Progenitor cell of endocrine pancreas (in vitro differentiated cells): ENCODE measurements at regions not wholly inside any gene's neighbourhood (a gene's known extent, or its start where the extent isn't known, plus 50 kb on each side); places are given as distances from the start of the nearest gene placed in this dataset.

Experiments used
- DNase-seq: peaks from one replicate; pipeline ENCODE4 v3.0.0; 2021; ENCODE audit warnings: low spot score; ENCODE audit not compliant: unreplicated experiment
- H3K27ac Mint-ChIP-seq: 2 replicates; pipeline ENCODE4 v1.8.0; 2021; ENCODE audit warnings: mild to moderate bottlenecking, moderate library complexity, mixed read lengths
- H3K27me3 Mint-ChIP-seq: 2 replicates; pipeline ENCODE4 v1.8.0; 2021; ENCODE audit warnings: mixed read lengths
- H3K36me3 Mint-ChIP-seq: 2 replicates; pipeline ENCODE4 v1.8.0; 2022; ENCODE audit warnings: mixed read lengths; ENCODE audit not compliant: insufficient read depth
- H3K4me1 Mint-ChIP-seq: 2 replicates; pipeline ENCODE4 v1.8.0; 2021; ENCODE audit warnings: low read depth, mixed read lengths
- H3K4me3 Mint-ChIP-seq: 2 replicates; pipeline ENCODE4 v1.8.0; 2021; ENCODE audit warnings: low read depth, mild to moderate bottlenecking, moderate library complexity, mixed read lengths
- H3K9me3 Mint-ChIP-seq: 2 replicates; pipeline ENCODE4 v1.8.0; 2021; ENCODE audit warnings: low read depth, mixed read lengths
- TF ChIP-seq, protein P1 (sequence below): fragments of 200-600 bp; sonication (generic); IDR thresholded peaks from one replicate; pipeline ENCODE4 v1.5.0; 2021; ENCODE audit warnings: antibody characterized with exemption, mild to moderate bottlenecking; ENCODE audit not compliant: unreplicated experiment

DNA sequence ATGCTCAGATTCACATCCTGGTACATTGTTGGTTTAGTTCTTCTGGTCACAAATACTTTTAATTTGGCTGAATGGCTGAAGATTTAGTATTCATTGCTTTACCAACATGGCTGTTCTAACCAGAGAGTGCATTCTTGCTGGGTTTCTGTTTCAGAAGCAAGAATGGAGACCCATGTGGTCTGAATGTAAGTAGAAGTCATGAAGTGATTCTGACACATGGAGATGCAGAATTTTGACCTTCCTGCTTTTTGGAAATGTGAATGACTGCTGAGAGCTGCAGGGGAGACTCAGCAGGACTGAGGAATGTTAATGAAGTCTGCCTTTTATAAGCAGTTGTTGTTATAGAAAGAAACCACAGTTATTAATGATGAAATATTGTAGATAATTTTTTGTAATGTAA, 576.1 kb upstream of the MARCKS start:
- Mint-ChIP-seq H3K36me3 (peaks cover 1% of the 10 kb centered on the region), H3K27me3 (no peaks in the 10 kb centered on the region), H3K27ac (no peak overlapping the region), H3K4me1 (no peaks in the 10 kb centered on the region), H3K4me3 (no peak overlapping the region), H3K9me3 (peaks cover 10% of the 10 kb centered on the region)
- DNase-seq, result no peak
- TF ChIP-seq, protein P1, sequence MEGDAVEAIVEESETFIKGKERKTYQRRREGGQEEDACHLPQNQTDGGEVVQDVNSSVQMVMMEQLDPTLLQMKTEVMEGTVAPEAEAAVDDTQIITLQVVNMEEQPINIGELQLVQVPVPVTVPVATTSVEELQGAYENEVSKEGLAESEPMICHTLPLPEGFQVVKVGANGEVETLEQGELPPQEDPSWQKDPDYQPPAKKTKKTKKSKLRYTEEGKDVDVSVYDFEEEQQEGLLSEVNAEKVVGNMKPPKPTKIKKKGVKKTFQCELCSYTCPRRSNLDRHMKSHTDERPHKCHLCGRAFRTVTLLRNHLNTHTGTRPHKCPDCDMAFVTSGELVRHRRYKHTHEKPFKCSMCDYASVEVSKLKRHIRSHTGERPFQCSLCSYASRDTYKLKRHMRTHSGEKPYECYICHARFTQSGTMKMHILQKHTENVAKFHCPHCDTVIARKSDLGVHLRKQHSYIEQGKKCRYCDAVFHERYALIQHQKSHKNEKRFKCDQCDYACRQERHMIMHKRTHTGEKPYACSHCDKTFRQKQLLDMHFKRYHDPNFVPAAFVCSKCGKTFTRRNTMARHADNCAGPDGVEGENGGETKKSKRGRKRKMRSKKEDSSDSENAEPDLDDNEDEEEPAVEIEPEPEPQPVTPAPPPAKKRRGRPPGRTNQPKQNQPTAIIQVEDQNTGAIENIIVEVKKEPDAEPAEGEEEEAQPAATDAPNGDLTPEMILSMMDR, result no peak

DNA sequence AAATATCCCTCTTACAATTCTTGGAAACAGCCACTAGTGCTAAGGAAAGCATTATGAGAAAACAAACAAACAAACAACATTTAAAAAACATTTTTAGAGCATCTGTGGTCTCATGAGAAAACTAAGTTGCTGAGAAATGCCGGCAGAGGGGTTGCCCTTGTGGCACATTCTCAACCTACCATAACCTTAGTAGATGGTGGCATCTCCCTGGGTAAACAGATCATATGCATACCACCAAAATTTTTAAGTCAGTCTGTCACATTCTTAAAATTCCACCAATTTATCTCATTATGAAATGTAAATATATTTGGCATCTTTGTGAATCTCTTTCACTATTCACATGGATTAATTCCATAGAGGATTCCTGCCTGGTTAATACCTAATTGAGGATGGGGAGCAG, 575.7 kb upstream of the MARCKS start:
- H3K36me3 Mint-ChIP-seq, result peaks cover 1% of the 10 kb centered on the region
- H3K27me3 Mint-ChIP-seq, result no peaks in the 10 kb centered on the region
- H3K4me3 Mint-ChIP-seq, result no peak overlapping the region
- H3K27ac Mint-ChIP-seq, result no peak overlapping the region
- TF ChIP-seq, protein P1, result no peak
- no peaks in the 10 kb centered on the region for H3K4me1 Mint-ChIP-seq
- peaks cover 13% of the 10 kb centered on the region for H3K9me3 Mint-ChIP-seq
- no peak for DNase-seq

DNA sequence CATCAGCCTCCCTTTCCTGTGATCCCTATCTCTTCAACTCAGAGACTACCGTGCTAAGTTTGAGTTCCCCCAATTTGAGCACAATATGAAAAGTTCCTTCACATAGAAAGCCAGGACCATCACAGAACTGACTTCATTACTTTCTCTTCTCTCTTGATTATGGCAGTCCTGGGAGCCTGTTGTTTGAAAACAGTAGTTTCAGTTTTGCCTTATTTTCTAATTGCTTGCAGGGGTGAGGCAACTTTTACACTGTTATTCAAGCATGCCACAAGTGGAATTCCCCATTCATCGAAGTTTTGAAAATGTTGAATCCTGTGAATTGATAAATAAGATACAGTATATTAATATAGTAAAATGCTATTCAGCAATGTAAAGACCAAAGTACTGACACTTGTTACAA, 569.7 kb upstream of the MARCKS start:
- no peak overlapping the region for H3K27ac Mint-ChIP-seq
- TF ChIP-seq, protein P1, result no peak
- no peak for DNase-seq
- H3K9me3 Mint-ChIP-seq, result peaks cover 18% of the 10 kb centered on the region
- H3K4me3 Mint-ChIP-seq, result no peak overlapping the region
- H3K4me1 Mint-ChIP-seq, result no peaks in the 10 kb centered on the region
- peaks cover 1% of the 10 kb centered on the region for H3K36me3 Mint-ChIP-seq
- H3K27me3 Mint-ChIP-seq, result no peaks in the 10 kb centered on the region

DNA sequence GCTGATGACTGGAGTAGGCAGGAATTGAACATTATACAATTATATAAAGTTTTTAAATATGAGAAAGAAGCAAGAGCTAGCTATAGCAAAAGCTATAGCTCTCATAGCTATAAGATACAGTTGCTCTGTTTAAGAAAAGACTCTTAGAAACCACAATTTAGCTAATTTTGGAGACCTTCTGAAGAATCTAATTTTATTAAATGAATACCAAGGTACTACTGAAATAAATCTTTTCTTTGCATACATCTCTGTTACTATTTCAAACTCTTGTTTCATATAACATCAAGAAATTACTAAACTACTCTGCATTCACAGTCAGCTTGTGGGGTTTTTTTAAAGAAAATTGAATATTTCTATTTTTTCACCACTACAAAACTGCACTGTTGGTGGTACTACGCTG, 568.7 kb upstream of the MARCKS start:
- H3K27ac Mint-ChIP-seq, result no peak overlapping the region
- peaks cover 14% of the 10 kb centered on the region for H3K9me3 Mint-ChIP-seq
- H3K27me3 Mint-ChIP-seq, result no peaks in the 10 kb centered on the region
- H3K4me3 Mint-ChIP-seq, result no peak overlapping the region
- H3K4me1 Mint-ChIP-seq, result no peaks in the 10 kb centered on the region
- DNase-seq, result no peak
- TF ChIP-seq, protein P1, result no peak
- peaks cover 1% of the 10 kb centered on the region for H3K36me3 Mint-ChIP-seq

DNA sequence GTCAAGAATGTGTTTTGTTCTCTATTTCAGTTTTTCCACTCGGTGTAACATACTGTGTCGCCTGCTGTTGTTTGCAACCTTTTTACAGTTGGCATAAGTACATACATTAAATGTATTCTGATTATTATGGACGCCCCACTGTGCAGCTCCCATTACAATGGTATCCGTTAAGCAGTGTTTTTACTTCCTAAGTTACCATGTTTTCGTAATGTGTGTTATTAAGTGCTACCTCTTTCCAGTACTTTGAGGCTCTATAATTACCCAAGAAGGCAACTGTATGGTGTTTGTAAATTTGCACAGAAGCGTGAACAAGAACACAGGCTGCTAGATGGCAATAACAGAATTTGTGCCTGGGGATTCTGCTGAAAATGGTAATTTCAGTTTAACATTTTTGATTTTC, 568.0 kb upstream of the MARCKS start:
- Mint-ChIP-seq H3K9me3 (peaks cover 13% of the 10 kb centered on the region), H3K27me3 (no peaks in the 10 kb centered on the region), H3K36me3 (no peaks in the 10 kb centered on the region), H3K4me3 (no peak overlapping the region), H3K4me1 (no peaks in the 10 kb centered on the region), H3K27ac (no peak overlapping the region)
- TF ChIP-seq, protein P1, result no peak
- DNase-seq, result no peak
